HG02623 (cell line): ENCODE measurements at regions not wholly inside any gene's neighbourhood (a gene's known extent, or its start where the extent isn't known, plus 50 kb on each side); places are given as distances from the start of the nearest gene placed in this dataset.

Source experiments
- ATAC-seq: cut with Tn5 transposase; IDR thresholded peaks from one replicate; pipeline ENCODE4 v1.9.1; 2021; ENCODE audit warnings: moderate library complexity; ENCODE audit not compliant: unreplicated experiment

DNA sequence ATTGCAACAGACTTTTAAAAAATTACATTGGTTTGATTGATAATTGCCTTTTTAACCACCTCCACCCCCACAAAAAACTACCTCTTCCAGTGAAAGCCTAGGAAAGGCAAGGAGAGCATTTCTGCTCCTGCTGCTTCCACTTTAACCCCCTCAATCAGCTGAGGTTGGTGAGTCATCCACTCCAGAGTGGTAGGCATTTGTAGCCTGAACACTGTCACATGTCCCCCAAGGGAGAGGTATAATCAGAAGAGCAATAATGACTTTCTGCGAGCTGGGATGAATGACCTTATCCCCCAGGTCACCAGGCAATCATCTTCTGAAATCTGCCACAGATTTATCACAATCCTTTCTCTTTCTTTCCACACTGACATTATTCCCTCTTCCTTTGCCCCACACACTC lies 126.6 kb upstream of the CAMK1G start:
- no peak for ATAC-seq

DNA sequence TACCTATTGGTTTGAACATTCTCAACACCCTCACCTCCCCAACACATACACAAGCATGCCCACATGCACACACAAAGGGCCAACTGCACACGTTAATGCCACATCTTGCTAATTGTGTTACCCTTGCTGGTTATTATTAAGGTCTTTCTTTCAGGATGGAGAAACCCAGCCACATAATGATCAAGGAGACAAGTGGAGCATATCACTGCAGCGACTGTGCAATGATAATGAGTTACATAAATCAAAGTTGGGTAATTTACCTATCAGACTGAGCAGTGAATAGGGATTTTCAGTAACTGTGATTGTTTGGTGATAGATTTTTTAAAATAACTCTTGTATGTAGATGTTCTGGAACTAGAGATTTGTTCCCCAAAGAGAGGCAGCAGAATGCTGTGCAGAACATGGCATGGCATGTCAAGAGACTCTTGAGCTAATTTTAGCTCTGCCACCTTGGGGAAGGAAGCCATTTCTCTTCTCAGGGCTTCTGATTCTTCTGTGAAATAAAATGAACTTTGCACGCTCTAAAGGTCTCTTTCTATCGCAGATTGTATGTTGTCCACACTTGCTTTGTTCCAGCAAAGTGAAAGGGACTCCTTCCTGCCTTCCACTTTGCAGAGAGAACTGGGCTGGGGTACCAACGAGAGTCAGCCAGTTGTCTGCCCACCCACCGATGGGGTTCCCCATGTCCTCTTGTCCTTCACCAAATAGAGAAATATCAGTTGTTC lies 126.0 kb upstream of the CAMK1G start:
- ATAC-seq, result no peak

DNA sequence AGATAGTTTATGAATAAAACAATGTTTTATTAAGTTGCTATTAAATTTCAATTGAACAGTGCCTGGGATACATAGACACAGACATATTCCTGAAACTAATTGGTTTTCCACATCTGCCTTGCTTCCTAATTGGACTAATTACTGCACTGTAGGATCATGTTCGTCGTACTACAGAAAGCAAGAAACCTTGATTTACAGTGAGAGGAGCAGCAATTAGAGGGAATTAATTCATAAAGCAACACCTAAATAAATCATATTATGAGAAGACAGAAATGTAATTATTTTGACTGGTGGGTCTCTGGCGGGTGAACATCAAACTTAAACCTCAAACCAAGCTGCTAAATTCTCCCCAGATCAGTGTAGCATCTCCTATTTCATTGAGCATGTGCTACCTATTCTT lies 124.6 kb upstream of the CAMK1G start:
- no peak for ATAC-seq

DNA sequence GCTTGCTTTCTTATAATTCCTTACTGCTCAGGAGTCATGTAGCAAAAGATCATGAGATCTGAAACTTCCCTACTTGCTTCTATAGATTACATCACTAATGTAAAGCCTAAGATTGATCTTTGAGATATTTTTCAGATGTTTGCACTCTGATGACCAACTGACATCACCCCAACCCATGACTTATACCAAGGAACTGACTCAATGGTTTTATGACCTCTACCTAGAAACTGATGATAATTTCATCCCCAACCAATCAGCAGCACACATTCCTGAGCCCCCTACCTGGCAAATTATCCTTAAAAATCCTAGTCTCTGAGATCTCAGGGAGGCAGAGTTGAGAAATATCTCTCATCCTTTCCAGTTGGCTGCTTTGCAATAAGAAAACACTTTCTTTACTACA lies 122.3 kb upstream of the CAMK1G start:
- no peak for ATAC-seq

DNA sequence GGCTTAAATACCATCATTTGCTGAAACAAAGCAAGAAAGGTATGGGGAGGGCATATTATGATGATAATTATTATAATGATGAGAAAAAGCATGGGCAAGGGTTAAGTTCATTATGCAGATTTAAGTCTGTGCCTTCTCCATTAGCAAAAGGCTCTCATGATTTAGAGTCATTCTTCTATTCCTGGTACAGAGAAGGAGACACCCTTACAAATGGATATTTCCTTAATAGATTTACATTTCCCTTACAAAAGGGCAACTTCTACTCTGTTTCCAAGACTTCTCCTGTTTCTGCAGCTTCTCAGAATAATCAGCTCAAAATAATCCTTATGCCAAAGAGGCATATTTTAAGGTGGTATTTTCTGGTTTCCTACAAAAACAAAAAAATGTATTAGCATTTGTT lies 121.1 kb upstream of the CAMK1G start:
- ATAC-seq, result no peak

DNA sequence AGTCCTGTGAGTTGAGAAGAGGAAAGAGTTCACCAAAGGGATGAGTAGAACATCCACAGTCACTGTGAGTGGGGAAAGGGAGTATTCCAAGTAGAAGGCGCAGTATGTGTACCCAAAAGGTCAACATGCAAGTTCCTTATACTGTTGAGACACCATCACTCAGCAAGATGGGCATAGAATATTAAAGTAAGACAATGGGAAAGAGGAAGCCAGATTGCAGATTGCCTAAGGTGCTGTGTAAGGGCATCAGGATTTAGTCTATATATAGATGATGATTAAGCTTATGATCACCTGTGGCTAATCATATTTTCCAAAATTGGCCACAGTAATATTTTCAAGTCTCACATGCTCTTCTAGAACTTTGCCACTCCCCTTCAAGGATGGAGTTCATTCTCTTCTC lies 120.1 kb upstream of the CAMK1G start:
- ATAC-seq, result no peak

DNA sequence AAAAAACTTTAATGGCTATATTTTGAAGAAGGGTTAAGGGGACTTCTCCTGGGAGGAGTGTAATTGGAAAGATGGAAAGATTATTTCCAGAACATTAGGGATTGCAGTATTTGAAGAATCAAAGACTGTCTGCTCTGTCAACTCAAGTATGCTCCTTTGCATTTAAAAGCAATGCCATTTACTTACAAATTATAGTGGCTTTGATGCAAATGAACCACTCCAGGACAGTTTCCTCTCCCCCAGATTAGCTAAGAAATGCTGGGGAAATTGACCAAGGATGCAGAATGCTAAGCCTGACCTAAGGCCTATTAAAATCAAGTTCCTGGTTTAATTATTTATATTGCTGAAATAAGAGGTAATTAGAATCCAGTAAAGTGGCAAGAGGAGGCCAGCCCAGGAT lies 110.5 kb upstream of the CAMK1G start:
- ATAC-seq, result no peak

DNA sequence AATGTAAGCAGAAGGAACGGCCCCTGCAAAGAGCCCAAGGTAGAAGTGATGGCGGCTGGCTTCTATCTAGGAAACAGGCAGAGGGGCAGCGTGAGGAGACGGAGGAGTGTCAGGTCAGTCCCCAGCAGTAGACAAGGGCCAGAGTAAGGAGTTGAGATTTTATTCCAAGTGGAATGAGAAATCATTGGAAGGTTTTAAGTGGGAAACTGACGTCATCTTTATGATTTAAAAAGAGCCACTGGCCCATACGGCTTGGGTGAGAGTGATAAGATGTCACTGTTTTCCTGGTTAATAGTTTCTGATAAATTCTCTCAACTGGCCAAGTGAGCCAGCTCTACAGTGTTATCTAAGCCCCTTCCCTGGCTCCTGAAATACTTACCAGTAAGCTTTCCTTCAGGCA lies 103.2 kb upstream of the CAMK1G start:
- ATAC-seq, result no peak

DNA sequence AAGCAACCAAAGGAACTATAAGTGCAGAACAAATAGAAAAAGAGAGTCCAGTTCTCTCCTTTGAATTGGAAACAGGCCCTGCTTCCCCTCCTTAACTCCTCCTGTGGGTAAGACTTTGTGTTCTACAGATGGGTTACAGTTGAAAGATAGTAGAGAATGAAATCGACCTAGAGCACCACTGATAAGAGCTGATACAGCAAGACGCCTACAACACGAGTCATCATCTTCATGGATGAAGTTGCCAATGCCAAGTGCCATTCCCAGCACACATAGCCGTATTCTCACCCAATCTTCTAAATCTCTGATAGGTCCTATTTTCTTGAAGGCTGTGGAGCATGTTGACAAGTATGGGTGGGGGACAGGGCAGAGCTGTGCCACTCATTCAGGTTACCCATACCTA lies 99.8 kb upstream of the CAMK1G start:
- ATAC-seq, result no peak

DNA sequence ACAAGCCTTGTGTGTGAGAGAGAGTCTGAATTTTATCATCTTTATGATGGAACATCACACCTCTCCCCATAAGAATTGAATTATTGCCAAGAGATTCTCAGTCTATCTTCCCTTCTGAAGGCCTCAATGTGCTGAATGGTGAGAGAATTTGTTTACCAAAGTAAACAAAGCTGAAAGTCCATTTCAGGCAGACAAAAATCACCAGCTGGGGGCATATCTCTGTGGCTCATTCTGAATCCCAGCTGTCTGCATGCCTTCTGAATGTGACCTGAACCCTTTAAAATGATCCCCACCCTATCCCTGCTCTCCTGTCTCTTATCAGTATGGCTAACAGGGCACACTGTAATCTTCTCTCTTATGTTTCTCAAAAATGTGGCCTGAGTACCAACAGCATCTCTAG lies 99.1 kb upstream of the CAMK1G start:
- no peak for ATAC-seq

DNA sequence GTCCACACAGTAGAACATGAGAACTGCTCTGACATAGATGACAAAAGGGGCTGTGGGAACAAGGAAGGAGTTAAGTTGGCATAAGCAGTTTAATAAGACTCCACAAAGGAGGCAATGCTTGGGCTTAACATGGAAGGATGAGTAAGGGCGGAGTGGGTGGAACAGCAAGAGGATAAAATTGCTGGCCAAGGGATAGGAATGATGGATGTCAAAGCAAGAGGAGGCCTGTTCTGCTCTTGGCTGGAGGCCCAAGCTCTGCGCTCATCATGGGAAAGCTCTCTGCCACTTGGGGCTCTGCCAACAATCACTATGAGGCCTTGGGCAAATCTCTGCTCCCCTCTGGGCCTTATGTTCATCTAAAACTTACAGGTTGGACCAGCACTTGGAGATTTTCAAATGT lies 98.3 kb upstream of the CAMK1G start:
- ATAC-seq, result no peak

DNA sequence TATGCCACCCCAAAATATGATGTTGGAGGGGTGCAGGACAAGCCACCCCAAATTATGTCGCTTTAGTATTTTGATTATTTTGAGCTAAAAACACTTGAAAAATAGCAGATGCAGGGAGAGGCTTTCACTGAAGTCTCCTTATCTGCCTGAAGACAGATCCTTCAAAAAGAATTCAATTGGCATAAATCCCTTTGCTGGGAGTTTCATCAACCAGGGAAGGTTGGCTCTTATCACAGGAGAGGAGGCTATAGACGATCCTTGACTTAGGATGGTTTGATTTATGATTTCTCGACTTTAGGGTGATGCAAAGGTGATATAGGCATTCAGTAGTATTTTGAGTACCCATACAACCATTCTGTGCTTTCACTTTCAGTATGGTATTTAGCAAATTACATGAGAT lies 97.8 kb upstream of the CAMK1G start:
- ATAC-seq, result no peak

DNA sequence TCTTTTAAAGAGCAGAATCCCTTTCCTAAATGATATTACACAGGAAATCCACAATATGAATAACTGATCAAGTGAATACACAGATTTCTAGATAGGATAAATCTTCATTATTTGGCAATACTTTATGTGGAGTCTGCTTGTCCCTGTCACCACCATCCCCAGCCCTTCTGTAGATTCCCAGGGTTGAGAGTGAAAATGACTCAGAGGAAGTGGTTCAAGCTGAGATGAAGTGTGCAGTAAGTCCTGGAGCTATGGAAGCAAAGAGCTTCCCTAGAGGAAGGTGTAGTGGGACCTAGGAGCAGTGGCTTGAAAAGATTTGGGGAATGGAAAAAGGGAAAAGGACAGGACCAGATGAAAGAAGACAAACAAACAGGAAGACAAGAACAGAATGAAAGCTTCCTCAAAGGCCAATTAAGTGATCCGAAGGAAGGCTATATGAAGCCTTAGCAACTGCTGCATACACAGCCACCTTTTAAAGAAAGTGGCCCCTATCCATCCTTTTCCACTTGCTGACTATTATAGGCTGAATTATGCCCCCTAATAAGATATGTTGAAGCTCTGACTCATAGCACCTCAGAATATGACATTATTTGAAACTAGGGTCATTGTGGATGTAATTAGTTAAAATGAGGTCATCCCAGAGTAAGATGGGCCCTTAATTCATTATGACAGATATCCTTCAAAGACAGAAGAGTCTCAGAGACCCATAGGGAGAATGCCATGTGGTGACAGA lies 96.5 kb upstream of the CAMK1G start:
- no peak for ATAC-seq

DNA sequence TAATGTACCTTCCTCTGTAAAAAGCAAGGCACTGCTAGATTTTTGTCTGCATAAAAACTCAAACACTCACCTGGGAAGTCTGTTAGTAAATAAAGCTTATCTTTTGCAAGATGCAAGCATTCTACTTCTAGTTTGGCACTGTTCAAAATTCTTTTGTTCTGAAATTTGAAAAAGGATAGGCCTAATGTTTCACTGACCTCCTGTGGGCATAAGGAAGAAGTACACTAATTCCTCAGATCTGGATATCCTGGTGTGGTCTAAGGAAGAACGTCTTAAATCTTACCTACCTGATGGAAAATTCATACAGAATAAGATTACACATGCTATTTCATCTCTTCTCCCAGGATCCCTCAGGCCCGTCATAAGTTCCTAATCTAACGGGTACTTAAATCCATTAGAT lies 93.5 kb upstream of the CAMK1G start:
- no peak for ATAC-seq

DNA sequence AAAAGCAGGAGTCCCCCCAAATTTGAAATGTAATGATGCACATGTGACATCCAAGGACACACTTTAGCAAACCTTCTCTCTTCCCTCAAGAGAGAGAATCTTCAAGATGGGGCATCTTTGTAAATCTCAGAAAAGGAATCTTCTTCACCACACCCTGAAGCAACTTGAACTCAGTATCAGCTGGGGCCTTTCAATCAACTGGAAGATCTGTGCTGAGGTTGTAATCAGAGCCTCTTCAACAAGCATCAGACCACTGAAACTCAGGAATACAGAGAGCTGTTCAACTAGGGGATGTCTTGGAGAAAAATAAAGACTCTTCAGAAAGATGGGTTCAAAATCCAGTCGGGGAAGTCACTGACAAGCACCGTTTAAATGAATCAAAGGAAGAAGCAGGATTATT lies 92.5 kb upstream of the CAMK1G start:
- no peak for ATAC-seq

DNA sequence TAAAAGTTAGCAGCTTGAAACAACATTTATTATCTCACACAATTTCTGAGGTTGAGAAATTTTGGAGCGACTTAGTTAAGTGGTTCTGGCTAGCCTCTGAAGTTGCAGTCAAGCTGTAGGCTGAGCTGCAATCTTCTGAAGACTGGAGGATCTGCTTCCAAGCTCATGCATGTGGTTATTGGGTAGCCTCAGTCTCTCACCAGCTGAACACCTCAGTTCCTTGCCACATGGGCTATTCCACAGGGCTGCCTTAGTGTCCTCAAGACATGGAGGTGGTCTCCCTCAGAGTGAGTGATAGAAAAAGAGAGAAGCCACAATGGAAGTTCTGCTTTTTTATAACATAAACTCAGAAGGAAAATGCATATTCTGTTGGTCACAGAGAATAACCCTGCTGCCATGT lies 92.0 kb upstream of the CAMK1G start:
- ATAC-seq, result no peak

DNA sequence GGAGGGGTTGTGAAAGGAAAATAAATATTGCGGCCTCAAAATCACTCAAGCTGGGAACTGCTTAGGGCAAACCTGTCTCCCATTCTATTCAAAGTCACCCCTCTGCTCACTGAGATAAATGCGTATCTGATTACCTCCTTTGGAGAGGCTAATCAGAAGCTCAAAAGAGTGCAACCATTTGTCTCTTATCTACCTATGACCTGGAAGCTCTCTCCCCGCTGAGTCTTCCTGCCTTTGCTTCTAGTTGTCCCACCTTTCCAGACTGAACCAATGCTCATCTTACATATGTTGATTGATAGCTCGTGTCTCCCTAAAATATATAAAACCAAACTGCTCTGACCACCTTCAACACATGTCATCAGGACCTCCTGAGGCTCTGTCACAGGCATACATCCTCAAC lies 91.6 kb upstream of the CAMK1G start:
- no peak for ATAC-seq

DNA sequence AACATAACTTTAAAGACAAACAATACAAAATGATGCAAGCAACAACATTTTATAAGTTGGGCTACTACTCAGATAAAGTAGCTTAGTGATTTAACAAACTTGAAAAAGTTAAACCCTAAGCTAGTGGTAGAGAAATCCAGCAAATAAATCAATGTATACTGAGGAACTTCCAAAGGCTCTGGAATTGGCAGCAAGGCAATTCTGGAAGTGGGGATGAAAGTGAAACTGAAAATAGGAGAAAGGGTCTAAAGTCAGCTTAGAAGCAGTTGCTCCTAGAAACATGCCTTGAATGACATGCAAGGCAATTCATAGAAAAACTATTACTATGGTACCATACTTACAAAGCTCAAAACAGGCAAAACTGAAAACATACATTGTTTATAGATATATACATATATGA lies 90.0 kb upstream of the CAMK1G start:
- no peak for ATAC-seq

DNA sequence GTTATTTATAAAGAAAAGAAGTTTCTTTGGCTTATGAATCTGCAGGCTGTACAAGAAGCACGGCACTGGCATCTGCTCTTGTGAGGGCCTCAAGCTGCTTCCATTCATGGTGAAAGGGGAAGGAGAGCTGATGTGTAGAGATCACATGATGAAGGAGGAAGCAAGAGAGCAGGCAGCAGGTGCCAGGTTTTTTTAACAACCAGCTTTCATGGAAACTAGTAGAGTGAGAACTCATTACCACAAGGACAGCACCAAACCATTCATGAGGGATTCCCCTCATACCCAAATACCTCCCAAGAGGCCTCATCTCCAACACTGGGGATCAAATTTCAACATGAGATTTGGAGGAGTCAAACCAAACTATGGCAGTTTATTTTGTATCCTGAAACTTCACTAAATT lies 85.8 kb upstream of the CAMK1G start:
- no peak for ATAC-seq

DNA sequence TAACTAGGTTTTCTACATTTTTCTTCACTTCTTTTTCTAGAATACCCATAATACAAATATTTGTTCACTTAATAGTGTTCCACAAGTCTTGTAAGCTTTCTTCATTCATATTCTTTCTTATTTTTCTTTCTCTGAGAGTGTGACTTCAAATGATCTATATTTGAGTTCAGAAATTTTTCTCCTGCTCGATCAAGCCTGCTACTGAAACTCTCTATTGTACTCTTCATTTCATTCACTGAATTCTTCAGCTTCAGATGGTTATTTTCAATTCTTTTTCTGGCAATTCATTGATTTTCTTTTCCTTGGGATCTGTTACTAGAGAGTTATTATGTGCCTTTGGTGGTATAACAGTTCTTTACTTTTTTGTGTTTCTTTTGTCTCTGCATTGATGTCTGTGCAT lies 82.5 kb upstream of the CAMK1G start:
- ATAC-seq, result no peak

DNA sequence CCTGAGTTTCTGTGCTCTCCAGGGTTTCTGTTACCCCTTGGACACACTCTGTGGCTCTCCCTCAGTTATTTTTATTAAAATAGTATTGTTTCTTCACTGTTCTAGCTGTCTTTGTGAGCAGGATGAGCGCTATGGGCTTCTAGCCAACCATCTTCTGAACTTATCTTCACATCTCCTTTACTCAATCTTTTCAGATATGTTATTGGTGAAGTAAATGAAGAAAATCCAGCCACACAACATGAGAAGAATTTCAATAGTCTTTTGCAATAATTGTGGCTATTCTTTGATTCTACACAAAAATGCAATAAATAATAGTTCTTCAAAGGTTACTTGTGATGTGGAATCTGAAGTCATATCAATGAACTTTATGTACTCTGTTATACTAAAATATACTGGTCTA lies 80.3 kb upstream of the CAMK1G start:
- ATAC-seq, result no peak

DNA sequence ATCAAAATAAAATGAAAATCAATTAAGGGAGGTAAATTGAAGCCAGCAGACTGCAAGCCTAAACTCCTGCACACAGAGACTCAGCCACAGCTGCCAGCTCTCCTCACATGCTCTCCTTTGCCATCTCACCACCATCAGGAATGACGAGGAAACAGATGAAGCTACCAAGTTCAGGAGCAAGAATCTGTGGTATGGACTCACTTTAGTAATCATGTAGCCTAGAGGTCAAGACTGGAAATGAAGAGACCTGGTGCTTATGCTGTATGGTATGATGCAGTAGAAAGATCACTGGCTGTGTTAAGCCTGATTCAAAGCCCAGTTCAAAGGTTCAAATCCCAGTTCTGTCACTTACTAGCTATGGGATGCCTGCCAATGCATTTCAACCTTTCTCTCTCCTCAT lies 78.9 kb upstream of the CAMK1G start:
- ATAC-seq, result no peak

DNA sequence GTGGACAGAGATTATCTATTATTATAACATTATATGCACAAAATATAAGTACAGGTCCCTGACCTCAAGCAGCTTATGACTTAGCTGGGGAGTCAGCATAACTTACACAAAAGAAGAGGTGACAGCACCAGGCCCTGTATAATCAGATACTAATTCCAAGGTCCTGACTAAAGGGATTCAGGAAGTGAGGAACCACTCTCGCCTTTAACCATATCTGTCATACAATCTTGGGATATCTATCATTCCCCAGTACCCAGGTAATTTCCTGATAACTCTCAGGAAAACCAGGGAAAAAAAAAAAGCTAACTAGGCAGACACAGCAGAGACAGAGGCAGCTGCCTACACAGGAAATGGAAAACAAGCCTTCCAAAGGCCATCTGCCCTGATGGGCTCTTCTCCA lies 78.5 kb upstream of the CAMK1G start:
- no peak for ATAC-seq
